Panc1 (cell line): ENCODE measurements at regions not wholly inside any gene's neighbourhood (a gene's known extent, or its start where the extent isn't known, plus 50 kb on each side); places are given as distances from the start of the nearest gene placed in this dataset.

Experiments
- ATAC-seq: fragments of 200-7000 bp; cut with Tn5 transposase; 2 replicates; pipeline ENCODE4 v1.9.1; 2020; ENCODE audit warnings: mild to moderate bottlenecking, moderate library complexity
- BruUV-seq: library from RNA; stranded (reverse); fragments of 400-500 nt; replicated peaks from 2 replicates; lab custom pipeline; 2021; lab: Mats Ljungman, UMichigan
- CTCF ChIA-PET: fragments of 300-600 bp; sonication (Branson Sonifier 250); formaldehyde crosslinking; loops from one replicate; lab custom pipeline; 2022; ENCODE audit warnings: antibody characterized with exemption; lab: Charles Lee
- POLR2A ChIA-PET: fragments of 300-600 bp; sonication (Branson Sonifier 250); formaldehyde crosslinking; loops from one replicate; lab custom pipeline; 2022; ENCODE audit warnings: antibody characterized with exemption; lab: Charles Lee
- DNase-seq: peaks from one replicate; pipeline ENCODE4 v3.0.0-alpha.2; 2010; ENCODE audit warnings: low read depth, low spot score
- H3K27ac ChIP-seq: 2 replicates; pipeline ENCODE4 v1.5.1; 2011; ENCODE audit warnings: mild to moderate bottlenecking, low read length, inconsistent platforms
- H3K27me3 ChIP-seq: fragments of 200-500 bp; sonication (Bioruptor generic); 2 replicates; pipeline ENCODE4 v1.6.0; 2014; ENCODE audit warnings: low read length, inconsistent platforms; ENCODE audit not compliant: control insufficient read depth, insufficient read depth
- H3K36me3 ChIP-seq: fragments of 200-500 bp; sonication (Bioruptor generic); 2 replicates; pipeline ENCODE4 v1.5.1; 2014; ENCODE audit warnings: inconsistent platforms, mild to moderate bottlenecking, low read length, moderate library complexity; ENCODE audit not compliant: control insufficient read depth, insufficient read depth
- H3K4me1 ChIP-seq: 2 replicates; pipeline ENCODE4 v1.5.1; 2011; ENCODE audit warnings: inconsistent platforms, mild to moderate bottlenecking, low read length, moderate library complexity; ENCODE audit not compliant: control insufficient read depth, insufficient read depth
- H3K4me3 ChIP-seq, 2 experiments: 2 replicates each; pipeline ENCODE4 v1.5.1; 2011 to 2012; ENCODE audit warnings: low read depth in 2 of 2, low read length in 2 of 2, mild to moderate bottlenecking in 2 of 2, inconsistent platforms in 1 of 2, moderate library complexity in 1 of 2
- H3K9me3 ChIP-seq: fragments of 200-500 bp; sonication (Bioruptor generic); 2 replicates; pipeline ENCODE4 v1.5.1; 2014; ENCODE audit warnings: low read depth, mild to moderate bottlenecking, inconsistent platforms, low read length, moderate library complexity; ENCODE audit not compliant: control insufficient read depth, insufficient read depth
- CTCF ChIP-seq: fragments of 450-650 bp; IDR thresholded peaks from 2 replicates; pipeline ENCODE4 v1.5.1; 2017; ENCODE audit warnings: mild to moderate bottlenecking
- POLR2AphosphoS5 ChIP-seq: IDR thresholded peaks from 2 replicates; pipeline ENCODE4 v1.6.1; 2012; ENCODE audit warnings: mild to moderate bottlenecking, low read depth, low read length, moderate library complexity
- REST ChIP-seq, 2 experiments: IDR thresholded peaks; 2 replicates each; pipeline ENCODE4 v1.6.1; 2011 to 2012; ENCODE audit warnings: low read depth in 2 of 2, control low read depth in 1 of 2, low read length in 1 of 2, mild to moderate bottlenecking in 1 of 2, moderate library complexity in 1 of 2; ENCODE audit not compliant: insufficient read depth in 1 of 2
- SIN3A ChIP-seq: IDR thresholded peaks from 2 replicates; pipeline ENCODE4 v1.6.1; 2012; ENCODE audit warnings: low read depth, mild to moderate bottlenecking, low read length, moderate library complexity, borderline replicate concordance; ENCODE audit not compliant: insufficient read depth
- TCF7L2 ChIP-seq: IDR thresholded peaks from 2 replicates; pipeline ENCODE4 v1.6.1; 2011; ENCODE audit warnings: mild to moderate bottlenecking, low read depth, low read length, inconsistent platforms
- in situ Hi-C: cut with HindIII; loops from 2 replicates; pipeline ENCODE4 v1.10.0; 2016; ENCODE audit warnings: low sequenced_read_pairs, low pct_unique_long_range_greater_than_20kb
- intact Hi-C: fragments of 100-400 bp; cut with micrococcal nuclease; formaldehyde crosslinking; loops from one replicate; pipeline ENCODE4 v1.10.0; 2022; ENCODE audit not compliant: unreplicated experiment

- in situ Hi-C loops: no loop called here
- BruUV-seq: no TSS peak
- ChIA-PET CTCF (no interaction called here), POLR2A (no interaction called here)
- Histone ChIP-seq H3K4me1 (no peaks in the 10 kb centered on the region), H3K4me3 (no peak overlapping the region), H3K9me3 (no peaks in the 10 kb centered on the region; the same call in 1 of the 2 replicates), H3K36me3 (no peaks in the 10 kb centered on the region), H3K27me3 (no peaks in the 10 kb centered on the region), H3K27ac (no peak overlapping the region)
- DNase-seq (no peak), ATAC-seq (no peak)
- TF ChIP-seq REST (IDR thresholded peaks at IDR 0.05; ENCODE audit: insufficient read depth in 1 of 2, low read depth in 2 of 2, low read length in 1 of 2) (no peak), TCF7L2 (no peak), SIN3A (no peak), POLR2AphosphoS5 (no peak), CTCF (no peak)
- intact Hi-C loops: no loop called here
Measured at GRCh38 chr17:54063639-54064038, 240.9 kb downstream of the KIF2B start.

- Histone ChIP-seq H3K36me3 (no peaks in the 10 kb centered on the region), H3K27me3 (no peaks in the 10 kb centered on the region), H3K9me3 (no peaks in the 10 kb centered on the region; the same call in 1 of the 2 replicates), H3K4me3 (no peak overlapping the region), H3K27ac (no peak overlapping the region), H3K4me1 (no peaks in the 10 kb centered on the region)
- POLR2A ChIA-PET: no interaction called here
- BruUV-seq: no TSS peak
- CTCF ChIA-PET: no interaction called here
- no peak for DNase-seq
- intact Hi-C loops: no loop called here
- ATAC-seq: no peak
- in situ Hi-C loops: no loop called here
- no peak for TF ChIP-seq REST (IDR thresholded peaks at IDR 0.05; ENCODE audit: insufficient read depth in 1 of 2, low read depth in 2 of 2, low read length in 1 of 2)
- no peak for TF ChIP-seq TCF7L2
- TF ChIP-seq POLR2AphosphoS5: no peak
- TF ChIP-seq CTCF: no peak
- TF ChIP-seq SIN3A: no peak
Measured at GRCh38 chr17:54085020-54085419, 262.3 kb downstream of the KIF2B start.
